Pancreas (tissue), 10 donors: ENCODE measurements at regions not wholly inside any gene's neighbourhood (a gene's known extent, or its start where the extent isn't known, plus 50 kb on each side); places are given as distances from the start of the nearest gene placed in this dataset.

ENCODE experiments used
- ATAC-seq, 4 donors: fragments of 200-7000 bp; cut with Tn5 transposase; one replicate each; pipeline versions ENCODE4 v1.8.0 to v1.9.1; 2020; ENCODE audit warnings: mild to moderate bottlenecking in 4 of 4, moderate library complexity in 4 of 4
- DNase-seq, 6 donors: peaks; one replicate each; pipeline ENCODE4 v3.0.0-alpha.2; 2020
- FAIRE-seq: peaks from 2 replicates; lab custom pipeline; 2012; peaks lifted over from hg19 to GRCh38; lab: Jason Lieb, UNC
- H3K27ac ChIP-seq, 4 donors: fragments of 200-600 bp; sonication (generic); 1 replicate in 3 of 4; 2 replicates in 1 of 4; pipeline versions ENCODE4 v1.5.0 to v1.8.0; 2020
- H3K27me3 ChIP-seq, 4 donors: fragments of 200-600 bp; one replicate each; pipeline ENCODE4 v1.8.0; 2021
- H3K36me3 ChIP-seq, 3 donors: fragments of 200-600 bp; sonication (generic) in 1 of 3; one replicate each; pipeline versions ENCODE4 v1.5.0 to v1.8.0; 2020 to 2021
- H3K4me1 ChIP-seq, 3 donors: fragments of 200-600 bp; one replicate each; pipeline ENCODE4 v1.8.0; 2021
- H3K4me3 ChIP-seq, 4 donors: fragments of 200-600 bp; sonication (generic) in 2 of 4; one replicate each; pipeline versions ENCODE4 v1.5.0 to v1.8.0; 2020 to 2021
- H3K9me3 ChIP-seq, 4 donors: fragments of 200-600 bp; one replicate each; pipeline ENCODE4 v1.8.0; 2021
- WGBS, 2 donors: extraction: QIAGEN DNeasy Blood & Tissue Kit; methylation state at CpG; one replicate each; pipeline ENCODE4 v1.1.7; 2013; 5-methylcytosine and 5-hydroxymethylcytosine counted together
- intact Hi-C, 3 donors: fragments of 100-400 bp; cut with DNase I; formaldehyde crosslinking; loops; one replicate each; pipeline versions ENCODE4 v1.11.1 to v1.14.2; 2022
- TF ChIP-seq, protein P1 (sequence below), 4 donors: fragments of 200-600 bp; sonication (generic) in 3 of 4; IDR thresholded peaks; one replicate each; pipeline versions ENCODE4 v1.5.0 to v1.8.0; 2021; ENCODE audit warnings: antibody characterized with exemption in 4 of 4
- donor health status: healthy with polysubstance abuse.
- donor health status: DM: no; HTN: no; CAD: no; lungs with moderate emphysema.
- donor health status: DM: no; HTN: no; CAD: no.
- donor health status: control.
- donor health status: control.
- donor health status: Bipolar disorder and iron deficiency.
- donor health status: DM: yes; HTN: yes; CAD: no.
- donor health status: DM: no; HTN: no; CAD: no.
- donor health status: DM: no; HTN: no; CAD: no.
- donor health status: DM: yes; HTN: yes; CAD: no.

GRCh38 chr9:135023786-135024405 is 63.6 kb upstream of the OLFM1 start:
- Histone ChIP-seq H3K36me3 (no peaks in the 10 kb centered on the region), H3K27me3 (peaks cover 0 to 3% (median 0%) of the 10 kb centered on the region in 4 donors), H3K9me3 (no peaks in the 10 kb centered on the region), H3K27ac (no peak overlapping the region), H3K4me3 (no peak overlapping the region), H3K4me1 (no peaks in the 10 kb centered on the region)
- TF ChIP-seq, protein P1, sequence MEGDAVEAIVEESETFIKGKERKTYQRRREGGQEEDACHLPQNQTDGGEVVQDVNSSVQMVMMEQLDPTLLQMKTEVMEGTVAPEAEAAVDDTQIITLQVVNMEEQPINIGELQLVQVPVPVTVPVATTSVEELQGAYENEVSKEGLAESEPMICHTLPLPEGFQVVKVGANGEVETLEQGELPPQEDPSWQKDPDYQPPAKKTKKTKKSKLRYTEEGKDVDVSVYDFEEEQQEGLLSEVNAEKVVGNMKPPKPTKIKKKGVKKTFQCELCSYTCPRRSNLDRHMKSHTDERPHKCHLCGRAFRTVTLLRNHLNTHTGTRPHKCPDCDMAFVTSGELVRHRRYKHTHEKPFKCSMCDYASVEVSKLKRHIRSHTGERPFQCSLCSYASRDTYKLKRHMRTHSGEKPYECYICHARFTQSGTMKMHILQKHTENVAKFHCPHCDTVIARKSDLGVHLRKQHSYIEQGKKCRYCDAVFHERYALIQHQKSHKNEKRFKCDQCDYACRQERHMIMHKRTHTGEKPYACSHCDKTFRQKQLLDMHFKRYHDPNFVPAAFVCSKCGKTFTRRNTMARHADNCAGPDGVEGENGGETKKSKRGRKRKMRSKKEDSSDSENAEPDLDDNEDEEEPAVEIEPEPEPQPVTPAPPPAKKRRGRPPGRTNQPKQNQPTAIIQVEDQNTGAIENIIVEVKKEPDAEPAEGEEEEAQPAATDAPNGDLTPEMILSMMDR (IDR thresholded peaks at IDR 0.05) = no peak
- ATAC-seq = no peak
- intact Hi-C loops = no loop called here
- FAIRE-seq = no peak
- 44 to 52% methylated on average over 15 of the region's 15 CpGs for WGBS, 2 donors
- peak in 1 of 6 donors; percentile 19 for DNase-seq

DNA sequence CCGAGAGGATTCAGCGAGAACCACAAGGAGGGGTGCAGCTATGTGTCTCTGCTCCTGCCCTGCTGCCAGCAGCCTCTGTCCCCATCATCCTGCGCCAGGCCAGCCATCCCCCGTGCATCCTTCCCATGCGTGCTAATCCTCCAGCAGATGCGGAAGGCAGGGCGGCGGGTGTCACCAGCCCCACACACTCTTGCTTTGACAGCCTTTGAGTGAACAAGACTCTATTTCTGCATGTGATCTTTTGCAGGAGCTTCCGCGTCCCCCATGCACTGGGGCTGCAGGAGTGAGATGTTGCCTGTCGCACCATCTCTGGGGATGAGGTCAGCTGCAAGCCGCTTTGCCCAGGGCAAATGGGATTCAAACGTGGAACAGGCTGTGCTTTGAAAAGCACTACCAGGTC is 58.0 kb upstream of the OLFM1 start:
- Histone ChIP-seq H3K27ac (no peak overlapping the region), H3K27me3 (peaks cover 0 to 3% (median 0%) of the 10 kb centered on the region in 4 donors), H3K36me3 (no peaks in the 10 kb centered on the region), H3K4me3 (no peak overlapping the region), H3K9me3 (no peaks in the 10 kb centered on the region), H3K4me1 (no peaks in the 10 kb centered on the region)
- TF ChIP-seq, protein P1 (IDR thresholded peaks at IDR 0.05) = no peak
- ATAC-seq = no peak
- no peak for FAIRE-seq
- WGBS, 2 donors = 69 to 80% methylated on average over 13 of the region's 13 CpGs
- intact Hi-C loops = no loop called here
- no peak for DNase-seq

- ATAC-seq (no peak), FAIRE-seq (no peak), DNase-seq (no peak)
- 55 to 62% methylated on average over 19 of the region's 19 CpGs for WGBS, 2 donors
- Histone ChIP-seq H3K9me3 (no peaks in the 10 kb centered on the region), H3K27ac (no peak overlapping the region), H3K36me3 (no peaks in the 10 kb centered on the region), H3K27me3 (peaks cover 0 to 2% (median 0%) of the 10 kb centered on the region in 4 donors), H3K4me1 (no peaks in the 10 kb centered on the region), H3K4me3 (no peak overlapping the region)
- intact Hi-C loops = no loop called here
- TF ChIP-seq, protein P1 (IDR thresholded peaks at IDR 0.05) = no peak
Observed at GRCh38 chr9:135029871-135030565, 57.5 kb upstream of the OLFM1 start.

- FAIRE-seq = no peak
- WGBS, 2 donors = 38 to 40% methylated on average over 16 of the region's 16 CpGs
- Histone ChIP-seq H3K36me3 (no peaks in the 10 kb centered on the region), H3K27me3 (no peaks in the 10 kb centered on the region), H3K27ac (no peak overlapping the region), H3K4me3 (no peak overlapping the region), H3K9me3 (no peaks in the 10 kb centered on the region), H3K4me1 (no peaks in the 10 kb centered on the region)
- TF ChIP-seq, protein P1 (IDR thresholded peaks at IDR 0.05) = no peak
- no peak for DNase-seq
- no peak for ATAC-seq
- intact Hi-C loops = no loop called here
Observed at GRCh38 chr9:135030566-135031226, 56.8 kb upstream of the OLFM1 start.
